Transverse colon (tissue), 4 donors: ENCODE measurements at regions not wholly inside any gene's neighbourhood (a gene's known extent, or its start where the extent isn't known, plus 50 kb on each side); places are given as distances from the start of the nearest gene placed in this dataset.

Source experiments
- DNase-seq: peaks from one replicate; pipeline ENCODE4 v3.0.0-alpha.2; 2019
- H3K27ac ChIP-seq, 4 donors: fragments of 200-600 bp; sonication (generic); 2 replicates each; pipeline ENCODE4 v1.5.1; 2016 to 2018; ENCODE audit warnings: inconsistent platforms in 4 of 4
- H3K27me3 ChIP-seq: fragments of 200-600 bp; sonication (generic); 2 replicates; pipeline ENCODE4 v1.5.1; 2017; ENCODE audit warnings: inconsistent platforms
- H3K36me3 ChIP-seq, 4 donors: fragments of 200-600 bp; sonication (generic); 2 replicates each; pipeline ENCODE4 v1.5.1; 2017 to 2019; ENCODE audit warnings: inconsistent platforms in 4 of 4
- H3K4me1 ChIP-seq, 4 donors: fragments of 200-600 bp; sonication (generic); 2 replicates each; pipeline ENCODE4 v1.5.1; 2017 to 2020; ENCODE audit warnings: inconsistent platforms in 4 of 4
- H3K4me3 ChIP-seq, 4 donors: fragments of 200-600 bp; sonication (generic); 1 replicate in 1 of 4; 2 replicates in 3 of 4; pipeline versions ENCODE4 v1.5.1 to v1.6.1; 2017 to 2019; ENCODE audit warnings: inconsistent platforms in 4 of 4
- H3K9me3 ChIP-seq, 2 donors: fragments of 200-600 bp; sonication (generic); 2 replicates each; pipeline ENCODE4 v1.5.1; 2017 to 2019; ENCODE audit warnings: inconsistent platforms in 2 of 2
- EP300 ChIP-seq: sonication (generic); formaldehyde crosslinking; IDR thresholded peaks from one replicate; pipeline ENCODE4 v1.6.1; 2017; ENCODE audit warnings: antibody characterized with exemption, low read depth
- POLR2A ChIP-seq: fragments of 450-650 bp; IDR thresholded peaks from one replicate; pipeline ENCODE4 v1.6.1; 2016; ENCODE audit warnings: antibody characterized with exemption, mild to moderate bottlenecking, moderate library complexity
- POLR2AphosphoS5 ChIP-seq, 3 donors: sonication (generic); formaldehyde crosslinking; IDR thresholded peaks; one replicate each; pipeline ENCODE4 v1.6.1; 2016; ENCODE audit warnings: antibody characterized with exemption in 3 of 3
- WGBS, 2 donors: methylation state at CpG; one replicate each; pipeline ENCODE4 v1.1.5; 2018; ENCODE audit warnings: low coverage in 1 of 2; 5-methylcytosine and 5-hydroxymethylcytosine counted together
- in situ Hi-C, 4 donors: fragments of 200-750 bp; cut with MboI; loops; one replicate each; pipeline versions ENCODE4 v1.15.0 to v1.15.1; 2017; ENCODE audit warnings: low sequenced_read_pairs in 3 of 4, low pct_ligation_motif_present in 1 of 4, low pct_unique_long_range_greater_than_20kb in 1 of 4
- intact Hi-C: fragments of 100-400 bp; cut with DNase I; formaldehyde crosslinking; loops from one replicate; pipeline ENCODE4 v1.15.1; 2023; ENCODE audit warnings: low total_unique reads
- TF ChIP-seq, protein P1 (sequence below), 5 experiments: fragments of 200-600 bp in 3 of 5; fragments of 450-650 bp in 2 of 5; sonication (generic) in 3 of 5; IDR thresholded peaks; 1 replicate in 2 of 5; 2 replicates in 3 of 5; pipeline ENCODE4 v1.5.1; 2016 to 2017; ENCODE audit warnings: antibody characterized with exemption in 5 of 5, inconsistent platforms in 3 of 5, mild to moderate bottlenecking in 2 of 5, moderate library complexity in 1 of 5

DNA sequence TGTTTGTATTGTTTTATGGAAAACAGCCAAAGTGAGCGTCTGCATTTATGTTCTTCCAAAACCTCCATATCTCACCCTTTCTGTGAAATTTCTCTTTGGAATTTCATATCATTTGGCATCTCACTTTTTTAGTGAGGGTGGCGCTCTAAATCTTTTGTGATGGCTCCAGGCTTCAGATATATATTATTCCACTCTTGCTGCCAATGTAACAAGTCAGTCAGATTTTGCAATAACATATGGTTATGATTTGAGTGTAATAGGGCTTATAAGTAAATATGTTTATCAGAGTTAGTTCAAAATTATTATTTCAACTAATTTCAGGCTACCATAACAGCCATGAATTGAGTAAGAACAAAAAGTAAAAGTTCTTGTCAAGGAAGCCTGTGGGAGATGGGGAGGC lies 314.7 kb downstream of the PDGFC start:
- DNase-seq: no peak
- Histone ChIP-seq H3K36me3 (no peaks in the 10 kb centered on the region), H3K4me1 (no peaks in the 10 kb centered on the region), H3K4me3 (no peak overlapping the region), H3K27me3 (no peaks in the 10 kb centered on the region), H3K9me3 (no peaks in the 10 kb centered on the region), H3K27ac (no peak overlapping the region)
- in situ Hi-C loops (no loop called here), intact Hi-C loops (no loop called here)
- WGBS, 2 donors: 73 to 91% methylated on average over 2 of the region's 2 CpGs
- TF ChIP-seq, protein P1, sequence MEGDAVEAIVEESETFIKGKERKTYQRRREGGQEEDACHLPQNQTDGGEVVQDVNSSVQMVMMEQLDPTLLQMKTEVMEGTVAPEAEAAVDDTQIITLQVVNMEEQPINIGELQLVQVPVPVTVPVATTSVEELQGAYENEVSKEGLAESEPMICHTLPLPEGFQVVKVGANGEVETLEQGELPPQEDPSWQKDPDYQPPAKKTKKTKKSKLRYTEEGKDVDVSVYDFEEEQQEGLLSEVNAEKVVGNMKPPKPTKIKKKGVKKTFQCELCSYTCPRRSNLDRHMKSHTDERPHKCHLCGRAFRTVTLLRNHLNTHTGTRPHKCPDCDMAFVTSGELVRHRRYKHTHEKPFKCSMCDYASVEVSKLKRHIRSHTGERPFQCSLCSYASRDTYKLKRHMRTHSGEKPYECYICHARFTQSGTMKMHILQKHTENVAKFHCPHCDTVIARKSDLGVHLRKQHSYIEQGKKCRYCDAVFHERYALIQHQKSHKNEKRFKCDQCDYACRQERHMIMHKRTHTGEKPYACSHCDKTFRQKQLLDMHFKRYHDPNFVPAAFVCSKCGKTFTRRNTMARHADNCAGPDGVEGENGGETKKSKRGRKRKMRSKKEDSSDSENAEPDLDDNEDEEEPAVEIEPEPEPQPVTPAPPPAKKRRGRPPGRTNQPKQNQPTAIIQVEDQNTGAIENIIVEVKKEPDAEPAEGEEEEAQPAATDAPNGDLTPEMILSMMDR (IDR thresholded peaks at IDR 0.05): no peak
- TF ChIP-seq POLR2AphosphoS5 (IDR thresholded peaks at IDR 0.05): no peak

DNA sequence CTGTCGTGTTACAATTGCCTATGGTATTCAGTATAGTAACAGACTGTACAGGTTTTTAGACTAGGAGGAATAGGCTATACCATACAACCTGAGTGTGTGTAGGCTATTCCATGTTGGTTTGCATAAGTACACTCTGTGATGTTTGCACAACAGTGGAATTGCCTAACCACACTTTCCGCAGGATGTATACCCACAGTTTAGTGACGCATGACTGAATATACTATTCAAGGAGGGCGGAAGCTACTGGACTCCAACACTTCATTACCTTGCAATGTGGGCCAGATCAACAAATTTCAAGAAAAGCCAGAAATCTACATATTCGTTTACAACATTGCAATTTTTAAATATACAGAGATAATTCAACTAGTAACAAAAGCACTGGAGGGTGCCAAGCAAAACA lies 317.2 kb downstream of the PDGFC start:
- in situ Hi-C loops: no loop called here
- H3K4me3 ChIP-seq: no peak overlapping the region

DNA sequence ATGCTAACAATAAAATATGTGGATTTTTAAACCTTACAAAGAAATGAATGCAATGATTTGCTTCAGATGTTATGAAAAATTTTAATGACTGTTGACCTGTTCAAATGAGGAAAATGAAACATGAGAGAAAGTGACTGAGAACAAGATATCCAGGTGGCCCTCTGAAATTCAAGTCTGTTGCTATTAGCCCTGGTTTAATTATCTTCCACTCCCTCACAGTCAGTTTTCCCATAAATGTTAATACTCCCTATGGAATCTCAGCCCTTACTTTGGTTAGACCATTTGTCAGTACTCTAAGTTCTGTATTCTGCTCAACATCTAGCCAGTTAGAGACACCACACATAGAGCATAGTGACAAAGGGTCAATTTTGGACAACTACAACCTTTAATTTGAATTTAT lies 327.8 kb downstream of the PDGFC start:
- intact Hi-C loops: no loop called here
- no peaks in the 10 kb centered on the region for H3K4me1 ChIP-seq
- no peaks in the 10 kb centered on the region for H3K27me3 ChIP-seq
- no peak for DNase-seq
- H3K9me3 ChIP-seq: no peaks in the 10 kb centered on the region
- in situ Hi-C loops: loop anchor here in 1 of 4 donors (25.0 kb wide), 1 partner anchor 93 kb away; no protein-coding TSS in a partner anchor
- no peaks in the 10 kb centered on the region for H3K36me3 ChIP-seq
- H3K4me3 ChIP-seq: no peak overlapping the region
- no peak overlapping the region for H3K27ac ChIP-seq
- TF ChIP-seq POLR2A (no peak), POLR2AphosphoS5 (IDR thresholded peaks at IDR 0.05) (no peak), EP300 (no peak)

More for the DNA sequence above, 317.2 kb downstream of the PDGFC start:
- intact Hi-C loops: no loop called here
- WGBS, 2 donors: 90% methylated on average over 5 of the region's 5 CpGs
- H3K36me3 ChIP-seq: no peaks in the 10 kb centered on the region
- H3K4me1 ChIP-seq: no peaks in the 10 kb centered on the region
- no peak for DNase-seq
- TF ChIP-seq EP300 (no peak), POLR2A (no peak), POLR2AphosphoS5 (IDR thresholded peaks at IDR 0.05) (no peak)
- TF ChIP-seq, protein P1 (IDR thresholded peaks at IDR 0.05): no peak
- no peaks in the 10 kb centered on the region for H3K9me3 ChIP-seq
- H3K27ac ChIP-seq: no peak overlapping the region
- no peaks in the 10 kb centered on the region for H3K27me3 ChIP-seq

DNA sequence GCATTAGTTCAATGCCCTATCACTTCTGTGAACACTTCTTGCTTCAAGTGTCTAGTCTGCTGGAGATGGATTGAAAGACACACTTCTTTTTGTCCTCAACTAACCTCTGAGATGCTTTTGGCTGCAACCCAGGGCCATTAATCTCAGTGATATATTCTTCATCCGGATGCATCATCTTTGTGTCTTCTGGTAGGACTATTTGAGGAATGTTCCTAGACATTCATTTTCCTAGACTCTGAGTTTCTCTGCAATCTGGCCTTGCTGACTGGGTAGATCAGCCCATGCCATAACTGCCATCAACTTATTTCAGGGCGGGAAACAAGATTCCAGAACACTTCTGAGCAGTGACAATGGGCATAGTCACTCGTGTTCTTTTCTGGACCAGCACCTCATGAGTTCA lies 329.4 kb downstream of the PDGFC start:
- H3K27me3 ChIP-seq: no peaks in the 10 kb centered on the region
- no peak overlapping the region for H3K4me3 ChIP-seq
- no peaks in the 10 kb centered on the region for H3K9me3 ChIP-seq
- no peaks in the 10 kb centered on the region for H3K4me1 ChIP-seq
- in situ Hi-C loops (loop anchor here in 1 of 4 donors (25.0 kb wide), 1 partner anchor 95 kb away; no protein-coding TSS in a partner anchor), intact Hi-C loops (no loop called here)
- no peaks in the 10 kb centered on the region for H3K36me3 ChIP-seq
- TF ChIP-seq EP300 (no peak), POLR2AphosphoS5 (IDR thresholded peaks at IDR 0.05) (no peak), POLR2A (no peak)
- TF ChIP-seq, protein P1 (IDR thresholded peaks at IDR 0.05): no peak
- no peak for DNase-seq
- no peak overlapping the region for H3K27ac ChIP-seq
- WGBS, 2 donors: 80 to 83% methylated on average over 1 to 3 of the region's 3 CpGs

DNA sequence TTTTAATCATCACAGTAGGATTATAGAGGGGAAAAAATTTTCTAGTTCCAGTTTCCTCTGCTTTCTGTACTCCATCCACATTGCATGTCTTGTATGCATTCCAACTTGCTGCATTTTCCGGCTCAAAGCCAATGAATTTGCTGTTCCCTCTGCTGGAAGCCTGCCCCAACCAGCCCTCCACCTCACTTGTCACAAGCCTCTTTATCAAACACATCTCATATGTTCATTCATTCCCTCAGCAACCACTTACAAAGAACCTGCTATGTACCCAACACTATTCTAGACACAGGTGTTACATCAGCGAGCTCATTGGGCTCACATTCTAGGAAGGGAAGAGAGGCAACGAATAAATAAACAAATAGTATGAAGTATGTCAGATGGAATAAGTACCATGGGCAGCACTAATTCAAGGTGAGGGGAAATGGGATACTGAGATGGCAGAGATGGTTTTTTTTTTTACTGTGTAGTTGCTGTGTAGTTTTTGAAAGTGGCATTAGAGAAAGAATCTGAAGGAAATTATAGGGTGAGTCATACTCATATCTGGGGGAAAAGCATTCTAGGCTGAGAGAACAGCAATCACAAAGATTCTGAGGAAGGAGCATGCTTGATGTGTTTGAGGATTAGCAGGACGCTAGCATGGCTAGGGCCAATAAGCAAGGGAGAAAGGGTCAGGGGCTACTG lies 332.5 kb downstream of the PDGFC start:
- Histone ChIP-seq H3K9me3 (no peaks in the 10 kb centered on the region), H3K27me3 (no peaks in the 10 kb centered on the region), H3K4me1 (no peaks in the 10 kb centered on the region), H3K36me3 (no peaks in the 10 kb centered on the region), H3K27ac (no peak overlapping the region), H3K4me3 (no peak overlapping the region)
- no peak for DNase-seq
- TF ChIP-seq POLR2AphosphoS5 (IDR thresholded peaks at IDR 0.05): no peak
- TF ChIP-seq, protein P1 (IDR thresholded peaks at IDR 0.05): no peak
- no peak for TF ChIP-seq POLR2A
- no peak for TF ChIP-seq EP300
- intact Hi-C loops (no loop called here), in situ Hi-C loops (loop anchor here in 1 of 4 donors (25.0 kb wide), 1 partner anchor 98 kb away; no protein-coding TSS in a partner anchor)
- 73 to 74% methylated on average over 4 of the region's 4 CpGs for WGBS, 2 donors
